IMR-90 (cell line): ENCODE measurements at regions not wholly inside any gene's neighbourhood (a gene's known extent, or its start where the extent isn't known, plus 50 kb on each side); places are given as distances from the start of the nearest gene placed in this dataset.

ENCODE experiments used
- ATAC-seq: fragments of 200-7000 bp; cut with Tn5 transposase; 2 replicates; pipeline ENCODE4 v1.9.1; 2020; ENCODE audit warnings: low read depth, mild to moderate bottlenecking, moderate library complexity
- BruUV-seq: library from RNA; stranded (reverse); fragments of 400-500 nt; replicated peaks from 2 replicates; lab custom pipeline; 2021; lab: Mats Ljungman, UMichigan
- CTCF ChIA-PET: fragments of 300-600 bp; formaldehyde crosslinking; extraction: SDS; loops from one replicate; lab custom pipeline; 2021; ENCODE audit warnings: antibody characterized with exemption; lab: Yijun Ruan, JAX
- POLR2A ChIA-PET: fragments of 300-600 bp; sonication (Branson Sonifier 250); formaldehyde crosslinking; loops from one replicate; lab custom pipeline; 2022; ENCODE audit warnings: antibody characterized with exemption; ENCODE audit not compliant: unreplicated experiment; lab: Charles Lee
- DNase-seq: peaks from one replicate; pipeline ENCODE4 v3.0.0; 2013
- H2AFZ ChIP-seq: replicated peaks from 2 replicates; pipeline ENCODE3; 2013; ENCODE audit warnings: low read length, mild to moderate bottlenecking; ENCODE audit not compliant: poor library complexity
- H2AK5ac ChIP-seq: 2 replicates; pipeline ENCODE4 v1.6.1; 2013; ENCODE audit warnings: low read depth, low read length, inconsistent platforms
- H2AK9ac ChIP-seq: replicated peaks from 2 replicates; pipeline ENCODE3; 2013; ENCODE audit warnings: mild to moderate bottlenecking, low read depth, low read length, moderate library complexity; ENCODE audit not compliant: poor library complexity
- H2BK120ac ChIP-seq: 2 replicates; pipeline ENCODE4 v1.6.1; 2013; ENCODE audit warnings: low read depth, low read length, inconsistent platforms
- H2BK15ac ChIP-seq: 3 replicates; pipeline ENCODE4 v1.6.1; 2013; ENCODE audit warnings: low read depth, low read length, inconsistent platforms
- H2BK20ac ChIP-seq: 2 replicates; pipeline ENCODE4 v1.6.1; 2013; ENCODE audit warnings: low read depth, mild to moderate bottlenecking, inconsistent platforms, low read length, moderate library complexity
- H2BK5ac ChIP-seq: 2 replicates; pipeline ENCODE4 v1.6.1; 2013; ENCODE audit warnings: mild to moderate bottlenecking, low read depth, low read length, inconsistent platforms; ENCODE audit not compliant: poor library complexity, severe bottlenecking
- H3K14ac ChIP-seq: replicated peaks from 2 replicates; pipeline ENCODE4 v1.6.1; 2013; ENCODE audit warnings: low read depth, low read length, inconsistent platforms
- H3K18ac ChIP-seq: 2 replicates; pipeline ENCODE4 v1.6.1; 2013; ENCODE audit warnings: low read depth, low read length, control low read depth
- H3K23ac ChIP-seq: 2 replicates; pipeline ENCODE4 v1.6.1; 2013; ENCODE audit warnings: low read depth, low read length, inconsistent platforms
- H3K27ac ChIP-seq: 2 replicates; pipeline ENCODE4 v1.5.1; 2013; ENCODE audit warnings: mild to moderate bottlenecking, control low read depth, low read length; ENCODE audit not compliant: insufficient read depth
- H3K27me3 ChIP-seq: 2 replicates; pipeline ENCODE4 v1.6.1; 2013; ENCODE audit warnings: low read length; ENCODE audit not compliant: control insufficient read depth, insufficient read depth
- H3K36me3 ChIP-seq: 2 replicates; pipeline ENCODE4 v1.6.1; 2013; ENCODE audit warnings: low read length, mixed read lengths; ENCODE audit not compliant: control insufficient read depth, insufficient read depth
- H3K4ac ChIP-seq: 2 replicates; pipeline ENCODE4 v1.6.1; 2013; ENCODE audit warnings: low read depth, low read length, inconsistent platforms
- H3K4me1 ChIP-seq: 2 replicates; pipeline ENCODE4 v1.6.1; 2013; ENCODE audit warnings: low read length, mixed read lengths; ENCODE audit not compliant: control insufficient read depth, insufficient read depth
- H3K4me2 ChIP-seq: 2 replicates; pipeline ENCODE4 v1.6.1; 2013; ENCODE audit warnings: low read depth, mild to moderate bottlenecking, control low read depth, low read length, moderate library complexity
- H3K4me3 ChIP-seq: 2 replicates; pipeline ENCODE4 v1.5.1; 2013; ENCODE audit warnings: low read depth, mild to moderate bottlenecking, control low read depth, low read length, moderate library complexity; ENCODE audit not compliant: insufficient read depth
- H3K56ac ChIP-seq: 2 replicates; pipeline ENCODE4 v1.6.1; 2013; ENCODE audit warnings: low read length, inconsistent platforms; ENCODE audit not compliant: insufficient read depth; ENCODE audit errors: extremely low read depth
- H3K79me1 ChIP-seq, 2 experiments: 2 replicates each; pipeline ENCODE4 v1.6.1; 2013; ENCODE audit warnings: low read length in 2 of 2, inconsistent platforms in 1 of 2, low read depth in 1 of 2
- H3K9ac ChIP-seq: 2 replicates; pipeline ENCODE4 v1.6.1; 2013; ENCODE audit warnings: low read depth, low read length, control low read depth
- H3K9me1 ChIP-seq: 2 replicates; pipeline ENCODE4 v1.6.1; 2013; ENCODE audit warnings: low read length, inconsistent platforms; ENCODE audit not compliant: insufficient read depth
- H3K9me3 ChIP-seq: 2 replicates; pipeline ENCODE4 v1.6.1; 2013; ENCODE audit warnings: low read length; ENCODE audit not compliant: control insufficient read depth, insufficient read depth
- H4K20me1 ChIP-seq: 2 replicates; pipeline ENCODE4 v1.6.1; 2013; ENCODE audit warnings: low read length, inconsistent platforms; ENCODE audit not compliant: insufficient read depth
- H4K5ac ChIP-seq: 2 replicates; pipeline ENCODE4 v1.6.1; 2013; ENCODE audit warnings: mild to moderate bottlenecking, low read depth, low read length, control low read depth
- H4K8ac ChIP-seq, 2 experiments: 2 replicates each; pipeline ENCODE4 v1.6.1; 2013; ENCODE audit warnings: low read depth in 2 of 2, low read length in 2 of 2, control low read depth in 1 of 2, inconsistent platforms in 1 of 2
- H4K91ac ChIP-seq: 2 replicates; pipeline ENCODE4 v1.6.1; 2013; ENCODE audit warnings: low read depth, low read length, inconsistent platforms; ENCODE audit not compliant: insufficient read depth
- BHLHE40 ChIP-seq: fragments of 150-350 bp; IDR thresholded peaks from 2 replicates; pipeline ENCODE4 v1.6.1; 2016; ENCODE audit warnings: mild to moderate bottlenecking, low read depth, low read length
- CEBPB ChIP-seq: IDR thresholded peaks from 2 replicates; pipeline ENCODE4 v1.6.1; 2012; ENCODE audit warnings: low read depth, low read length, improper control_type of control experiment
- CHD1 ChIP-seq: IDR thresholded peaks from 2 replicates; pipeline ENCODE4 v1.6.1; 2012; ENCODE audit warnings: low read depth, low read length, improper control_type of control experiment
- FOS ChIP-seq: fragments of 150-350 bp; IDR thresholded peaks from 2 replicates; pipeline ENCODE4 v1.6.1; 2016; ENCODE audit warnings: low read depth, low read length
- MAFK ChIP-seq: IDR thresholded peaks from 2 replicates; pipeline ENCODE4 v1.6.1; 2012; ENCODE audit warnings: low read depth, low read length, improper control_type of control experiment
- POLR2A ChIP-seq: IDR thresholded peaks from 2 replicates; pipeline ENCODE4 v1.6.1; 2012; ENCODE audit warnings: mild to moderate bottlenecking, low read depth, low read length
- RAD21 ChIP-seq: IDR thresholded peaks from 2 replicates; pipeline ENCODE4 v1.6.1; 2012; ENCODE audit warnings: low read length, improper control_type of control experiment
- RCOR1 ChIP-seq: IDR thresholded peaks from 2 replicates; pipeline ENCODE4 v1.6.1; 2012; ENCODE audit warnings: mild to moderate bottlenecking, low read length, improper control_type of control experiment; ENCODE audit not compliant: insufficient replicate concordance
- RFX5 ChIP-seq: IDR thresholded peaks from 2 replicates; pipeline ENCODE4 v1.8.0; 2012; ENCODE audit warnings: low read depth, mild to moderate bottlenecking, low read length, moderate library complexity
- SMC3 ChIP-seq: fragments of 150-350 bp; IDR thresholded peaks from 2 replicates; pipeline ENCODE4 v1.6.1; 2016; ENCODE audit warnings: low read depth, mild to moderate bottlenecking, antibody characterized with exemption, low read length, moderate library complexity
- USF2 ChIP-seq: fragments of 150-350 bp; IDR thresholded peaks from 2 replicates; pipeline ENCODE4 v1.6.1; 2017; ENCODE audit warnings: mild to moderate bottlenecking, antibody characterized with exemption, low read length, low read depth
- WGBS, 2 experiments: methylation state at CpG; one replicate each; pipeline versions ENCODE4 v1.1.5 to v1.1.7; 2013; ENCODE audit warnings: missing lambda C conversion rate in 2 of 2; ENCODE audit not compliant: insufficient read length in 1 of 2; ENCODE audit errors: extremely low coverage in 2 of 2; 5-methylcytosine and 5-hydroxymethylcytosine counted together
- dilution Hi-C: fragments of 300-500 bp; cut with HindIII; formaldehyde crosslinking; loops from one replicate; pipeline ENCODE4 v1.14.3; 2018; ENCODE audit warnings: low sequenced_read_pairs; ENCODE audit not compliant: unreplicated experiment
- in situ Hi-C: fragments of 300-500 bp; cut with MboI; formaldehyde crosslinking; loops from 3 replicates; pipeline ENCODE4 v1.14.3; 2019; ENCODE audit warnings: low sequenced_read_pairs, inconsistent platforms, mixed read lengths
- intact Hi-C: fragments of 100-400 bp; cut with micrococcal nuclease; formaldehyde crosslinking; loops from 2 replicates; pipeline ENCODE4 v1.10.0; 2022

GRCh38 chr2:15823459-15824396 is 116.6 kb upstream of the MYCN start:
- Histone ChIP-seq H4K5ac (no peak overlapping the region), H3K14ac (no peak overlapping the region), H3K36me3 (no peaks in the 10 kb centered on the region), H2AK9ac (no peak overlapping the region), H3K27me3 (no peaks in the 10 kb centered on the region), H3K27ac (no peak overlapping the region), H2AFZ (no peak overlapping the region), H3K4ac (no peak overlapping the region), H2BK5ac (no peak overlapping the region), H3K4me2 (no peak overlapping the region), H2AK5ac (no peak overlapping the region), H3K9ac (no peak overlapping the region), H3K4me1 (no peaks in the 10 kb centered on the region), H3K79me1 (no peaks in the 10 kb centered on the region), H2BK120ac (no peak overlapping the region), H3K9me3 (peaks cover 41% of the 10 kb centered on the region), H4K8ac (no peak overlapping the region), H3K4me3 (no peak overlapping the region), H2BK20ac (no peak overlapping the region), H3K56ac (no peak overlapping the region), H4K91ac (no peak overlapping the region), H4K20me1 (no peaks in the 10 kb centered on the region), H3K9me1 (no peaks in the 10 kb centered on the region), H2BK15ac (no peak overlapping the region), H3K18ac (no peak overlapping the region), H3K23ac (no peak overlapping the region)
- 40% methylated on average over 3 of the region's 10 CpGs; no CpG with 5 or more reads in 1 of the 2 experiments for WGBS, 2 experiments
- no peak for DNase-seq
- ChIA-PET POLR2A (no interaction called here), CTCF (no interaction called here)
- BruUV-seq: no TSS peak
- dilution Hi-C loops (no loop called here), in situ Hi-C loops (no loop called here), intact Hi-C loops (no loop called here)
- no peak for TF ChIP-seq FOS
- TF ChIP-seq POLR2A: no peak
- TF ChIP-seq RCOR1: no peak
- no peak for TF ChIP-seq CEBPB
- no peak for TF ChIP-seq BHLHE40
- TF ChIP-seq RAD21: no peak
- TF ChIP-seq SMC3: no peak
- TF ChIP-seq MAFK: no peak
- no peak for TF ChIP-seq CHD1
- TF ChIP-seq RFX5: no peak
- no peak for TF ChIP-seq USF2
- ATAC-seq: no peak
